Urinary bladder (tissue), 3 donors: ENCODE measurements at regions not wholly inside any gene's neighbourhood (a gene's known extent, or its start where the extent isn't known, plus 50 kb on each side); places are given as distances from the start of the nearest gene placed in this dataset.

Experiments used
- DNase-seq: peaks from one replicate; pipeline ENCODE4 v3.0.0-alpha.2; 2015; ENCODE audit errors: extremely low spot score
- H3K27ac ChIP-seq: one replicate; pipeline ENCODE4 v1.5.1; 2013; ENCODE audit warnings: low read depth, mild to moderate bottlenecking, moderate library complexity
- H3K36me3 ChIP-seq: one replicate; pipeline ENCODE4 v1.6.1; 2013; ENCODE audit warnings: mild to moderate bottlenecking, moderate library complexity; ENCODE audit not compliant: insufficient read depth
- H3K4me1 ChIP-seq: one replicate; pipeline ENCODE4 v1.6.1; 2013; ENCODE audit warnings: mild to moderate bottlenecking, moderate library complexity; ENCODE audit not compliant: insufficient read depth
- H3K4me3 ChIP-seq: one replicate; pipeline ENCODE4 v1.5.1; 2013; ENCODE audit warnings: low read depth, low read length
- WGBS: extraction: QIAGEN DNeasy Blood & Tissue Kit; methylation state at CpG from one replicate; pipeline ENCODE4 v1.1.7; 2013; 5-methylcytosine and 5-hydroxymethylcytosine counted together
- donor health status: healthy with polysubstance abuse.
- donor health status: healthy.

GRCh38 chr9:30482499-30482898 lies 1901.9 kb upstream of the ACO1 start:
- WGBS: 87% methylated on average over 4 of the region's 4 CpGs
- DNase-seq: no peak
- no peaks in the 10 kb centered on the region for H3K36me3 ChIP-seq
- H3K4me3 ChIP-seq: no peak overlapping the region
- no peak overlapping the region for H3K27ac ChIP-seq
- H3K4me1 ChIP-seq: no peaks in the 10 kb centered on the region

- Histone ChIP-seq H3K27ac (no peak overlapping the region), H3K4me1 (no peaks in the 10 kb centered on the region)
These were observed 1899.8 kb upstream of the ACO1 start for GRCh38 chr9:30484690-30485089.

GRCh38 chr9:30504502-30504905 lies 1879.9 kb upstream of the ACO1 start:
- H3K36me3 ChIP-seq: no peaks in the 10 kb centered on the region
- no peaks in the 10 kb centered on the region for H3K4me1 ChIP-seq
- H3K27ac ChIP-seq: no peak overlapping the region
- no peak for DNase-seq
- H3K4me3 ChIP-seq: no peak overlapping the region
- WGBS: 71% methylated on average over 1 of the region's 1 CpG

More at GRCh38 chr9:30484690-30485089, 1899.8 kb upstream of the ACO1 start:
- 81% methylated on average over 2 of the region's 2 CpGs for WGBS
- no peak for DNase-seq
- no peaks in the 10 kb centered on the region for H3K36me3 ChIP-seq
- no peak overlapping the region for H3K4me3 ChIP-seq

GRCh38 chr9:30505311-30505710 lies 1879.1 kb upstream of the ACO1 start:
- H3K4me3 ChIP-seq: no peak overlapping the region
- no peaks in the 10 kb centered on the region for H3K4me1 ChIP-seq
- H3K36me3 ChIP-seq: no peaks in the 10 kb centered on the region
- no peak overlapping the region for H3K27ac ChIP-seq
- WGBS: 73% methylated on average over 1 of the region's 1 CpG
- DNase-seq: no peak

- Histone ChIP-seq H3K36me3 (no peaks in the 10 kb centered on the region), H3K4me3 (no peak overlapping the region), H3K27ac (no peak overlapping the region), H3K4me1 (no peaks in the 10 kb centered on the region)
- WGBS: 77% methylated on average over 2 of the region's 2 CpGs
- DNase-seq: no peak
These were observed 1877.7 kb upstream of the ACO1 start for GRCh38 chr9:30506749-30507148.

GRCh38 chr9:30507166-30507565 lies 1877.3 kb upstream of the ACO1 start:
- Histone ChIP-seq H3K27ac (no peak overlapping the region), H3K4me3 (no peak overlapping the region), H3K36me3 (no peaks in the 10 kb centered on the region), H3K4me1 (no peaks in the 10 kb centered on the region)
- DNase-seq: no peak
- WGBS: 82% methylated on average over 2 of the region's 2 CpGs

- Histone ChIP-seq H3K27ac (no peak overlapping the region), H3K36me3 (no peaks in the 10 kb centered on the region), H3K4me3 (no peak overlapping the region), H3K4me1 (no peaks in the 10 kb centered on the region)
- 33% methylated on average over 2 of the region's 2 CpGs for WGBS
- no peak for DNase-seq
These were observed 1872.8 kb upstream of the ACO1 start for GRCh38 chr9:30511666-30512065.

- WGBS: 84% methylated on average over 1 of the region's 1 CpG
- Histone ChIP-seq H3K36me3 (no peaks in the 10 kb centered on the region), H3K27ac (no peak overlapping the region), H3K4me1 (no peaks in the 10 kb centered on the region), H3K4me3 (no peak overlapping the region)
- DNase-seq: no peak
These were observed 1865.3 kb upstream of the ACO1 start for GRCh38 chr9:30519166-30519565.

- Histone ChIP-seq H3K27ac (no peak overlapping the region), H3K4me1 (no peaks in the 10 kb centered on the region), H3K36me3 (no peaks in the 10 kb centered on the region), H3K4me3 (no peak overlapping the region)
- WGBS: 55% methylated on average over 2 of the region's 2 CpGs
- no peak for DNase-seq
These were observed 1864.7 kb upstream of the ACO1 start for GRCh38 chr9:30519756-30520155.

GRCh38 chr9:30522061-30522460 lies 1862.4 kb upstream of the ACO1 start:
- H3K4me1 ChIP-seq: no peaks in the 10 kb centered on the region
- no peak overlapping the region for H3K27ac ChIP-seq
- 52% methylated on average over 2 of the region's 2 CpGs for WGBS
- no peak overlapping the region for H3K4me3 ChIP-seq
- H3K36me3 ChIP-seq: no peaks in the 10 kb centered on the region
- no peak for DNase-seq

- WGBS: 76% methylated on average over 3 of the region's 3 CpGs
- Histone ChIP-seq H3K27ac (no peak overlapping the region), H3K4me1 (no peaks in the 10 kb centered on the region), H3K4me3 (no peak overlapping the region), H3K36me3 (no peaks in the 10 kb centered on the region)
- no peak for DNase-seq
These were observed 1862.0 kb upstream of the ACO1 start for GRCh38 chr9:30522486-30522885.

- no peak for DNase-seq
- Histone ChIP-seq H3K4me1 (no peaks in the 10 kb centered on the region), H3K27ac (no peak overlapping the region), H3K36me3 (no peaks in the 10 kb centered on the region), H3K4me3 (no peak overlapping the region)
- 71% methylated on average over 1 of the region's 1 CpG for WGBS
These were observed 1860.1 kb upstream of the ACO1 start for GRCh38 chr9:30524311-30524710.

- no peak overlapping the region for H3K27ac ChIP-seq
- WGBS: 86% methylated on average over 3 of the region's 3 CpGs
- no peaks in the 10 kb centered on the region for H3K4me1 ChIP-seq
- DNase-seq: no peak
- no peaks in the 10 kb centered on the region for H3K36me3 ChIP-seq
- H3K4me3 ChIP-seq: no peak overlapping the region
These were observed 1850.0 kb upstream of the ACO1 start for GRCh38 chr9:30534455-30534854.

GRCh38 chr9:30534896-30535295 lies 1849.5 kb upstream of the ACO1 start:
- no peak for DNase-seq
- Histone ChIP-seq H3K36me3 (no peaks in the 10 kb centered on the region), H3K4me1 (no peaks in the 10 kb centered on the region), H3K4me3 (no peak overlapping the region), H3K27ac (no peak overlapping the region)
- 82% methylated on average over 2 of the region's 2 CpGs for WGBS

GRCh38 chr9:30536494-30536893 lies 1847.9 kb upstream of the ACO1 start:
- WGBS: 52% methylated on average over 3 of the region's 3 CpGs
- DNase-seq: no peak
- Histone ChIP-seq H3K36me3 (no peaks in the 10 kb centered on the region), H3K4me3 (no peak overlapping the region), H3K27ac (no peak overlapping the region), H3K4me1 (no peaks in the 10 kb centered on the region)
